Esophagus muscularis mucosa (tissue), 4 donors: ENCODE measurements at regions not wholly inside any gene's neighbourhood (a gene's known extent, or its start where the extent isn't known, plus 50 kb on each side); places are given as distances from the start of the nearest gene placed in this dataset.
"Not testable (repeated sequence)": the region's sequence is repeated elsewhere in the genome, so short reads cannot be mapped to it uniquely, and the experiment has no call there.

ENCODE experiments used
- DNase-seq: peaks from one replicate; pipeline ENCODE4 v3.0.0-alpha.2; 2017; ENCODE audit errors: extremely low spot score
- H3K27ac ChIP-seq, 4 donors: fragments of 200-600 bp; sonication (generic); replicated peaks in 1 of 4; 1 replicate in 3 of 4; 2 replicates in 1 of 4; pipeline ENCODE4 v1.5.1; 2016 to 2019; ENCODE audit warnings: mild to moderate bottlenecking in 1 of 4
- H3K27me3 ChIP-seq, 4 donors: fragments of 200-600 bp; sonication (generic); one replicate each; pipeline versions ENCODE4 v1.5.1 to v1.6.0; 2016 to 2019
- H3K36me3 ChIP-seq, 4 donors: fragments of 200-600 bp; sonication (generic); one replicate each; pipeline ENCODE4 v1.5.1; 2016 to 2019
- H3K4me1 ChIP-seq, 4 donors: fragments of 200-600 bp; sonication (generic); one replicate each; pipeline ENCODE4 v1.5.1; 2016 to 2019
- H3K4me3 ChIP-seq, 4 donors: fragments of 200-600 bp; sonication (generic); 1 replicate in 2 of 4; 2 replicates in 2 of 4; pipeline ENCODE4 v1.5.1; 2016 to 2019; ENCODE audit warnings: mild to moderate bottlenecking in 4 of 4, moderate library complexity in 1 of 4
- H3K9me3 ChIP-seq, 4 donors: fragments of 200-600 bp; sonication (generic); 1 replicate in 3 of 4; 2 replicates in 1 of 4; pipeline ENCODE4 v1.5.1; 2016 to 2019
- CTCF ChIP-seq, 3 experiments: fragments of 200-600 bp in 2 of 3; fragments of 450-650 bp in 1 of 3; sonication (generic) in 2 of 3; IDR thresholded peaks; one replicate each; pipeline ENCODE4 v1.5.1; 2017 to 2019; ENCODE audit warnings: antibody characterized with exemption in 3 of 3, mild to moderate bottlenecking in 2 of 3, moderate library complexity in 1 of 3
- EP300 ChIP-seq: sonication (generic); formaldehyde crosslinking; IDR thresholded peaks from one replicate; pipeline ENCODE4 v1.6.1; 2017; ENCODE audit warnings: antibody characterized with exemption
- POLR2A ChIP-seq: fragments of 450-650 bp; IDR thresholded peaks from one replicate; pipeline ENCODE4 v1.6.1; 2017; ENCODE audit warnings: antibody characterized with exemption, moderate library complexity, mild to moderate bottlenecking, low read depth
- POLR2AphosphoS5 ChIP-seq, 2 donors: sonication (generic); formaldehyde crosslinking; IDR thresholded peaks; one replicate each; pipeline ENCODE4 v1.6.1; 2017; ENCODE audit warnings: antibody characterized with exemption in 2 of 2
- WGBS: methylation state at CpG from one replicate; pipeline ENCODE4 v1.1.5; 2018; 5-methylcytosine and 5-hydroxymethylcytosine counted together
- intact Hi-C: fragments of 100-400 bp; cut with DNase I; formaldehyde crosslinking; loops from one replicate; pipeline ENCODE4 v1.15.1; 2023

- no peak for TF ChIP-seq EP300
- TF ChIP-seq POLR2A: no peak
- no peak for TF ChIP-seq CTCF (IDR thresholded peaks at IDR 0.05)
- TF ChIP-seq POLR2AphosphoS5 (IDR thresholded peaks at IDR 0.05): no peak
- Histone ChIP-seq H3K27me3 (no peaks in the 10 kb centered on the region), H3K4me1 (no peaks in the 10 kb centered on the region), H3K36me3 (no peaks in the 10 kb centered on the region), H3K4me3 (no peak overlapping the region), H3K27ac (no peak overlapping the region), H3K9me3 (no peaks in the 10 kb centered on the region)
- intact Hi-C loops: no loop called here
- DNase-seq: no peak
- 65% methylated on average over 3 of the region's 3 CpGs for whole genome bisulfite sequencing
These were observed 246.1 kb upstream of the CYRIA start for GRCh38 chr2:16911746-16912145.

GRCh38 chr2:16908656-16909055, 243.0 kb upstream of the CYRIA start:
- intact Hi-C loops: no loop called here
- Histone ChIP-seq H3K36me3 (no peaks in the 10 kb centered on the region), H3K4me3 (no peak overlapping the region), H3K27ac (no peak overlapping the region), H3K27me3 (no peaks in the 10 kb centered on the region), H3K4me1 (no peaks in the 10 kb centered on the region), H3K9me3 (no peaks in the 10 kb centered on the region)
- no peak for DNase-seq
- TF ChIP-seq POLR2A (no peak), CTCF (IDR thresholded peaks at IDR 0.05) (no peak), EP300 (no peak), POLR2AphosphoS5 (IDR thresholded peaks at IDR 0.05) (no peak)
- 30% methylated on average over 1 of the region's 1 CpG for WGBS

- no peak for TF ChIP-seq CTCF (IDR thresholded peaks at IDR 0.05)
- no peak for TF ChIP-seq POLR2A
- TF ChIP-seq POLR2AphosphoS5 (IDR thresholded peaks at IDR 0.05): no peak
- TF ChIP-seq EP300: no peak
- Histone ChIP-seq H3K27ac (no peak overlapping the region), H3K4me3 (no peak overlapping the region), H3K4me1 (no peaks in the 10 kb centered on the region), H3K27me3 (no peaks in the 10 kb centered on the region), H3K9me3 (no peaks in the 10 kb centered on the region), H3K36me3 (no peaks in the 10 kb centered on the region)
- 75% methylated on average over 3 of the region's 3 CpGs for WGBS
- intact Hi-C loops: no loop called here
- no peak for DNase-seq
These were observed 242.1 kb upstream of the CYRIA start for GRCh38 chr2:16907645-16908282.

- H3K4me3 ChIP-seq, DNase-seq, intact Hi-C loops, H3K27me3 ChIP-seq, H3K36me3 ChIP-seq, H3K9me3 ChIP-seq, H3K4me1 ChIP-seq, H3K27ac ChIP-seq: not testable (repeated sequence)
- 97% methylated on average over 5 of the region's 5 CpGs for WGBS
These were observed 239.7 kb upstream of the CYRIA start for GRCh38 chr2:16905325-16905724.

GRCh38 chr2:16900405-16901025, 234.9 kb upstream of the CYRIA start:
- no peak overlapping the region for H3K27ac ChIP-seq
- H3K9me3 ChIP-seq: no peaks in the 10 kb centered on the region
- intact Hi-C loops: no loop called here
- no peaks in the 10 kb centered on the region for H3K36me3 ChIP-seq
- WGBS: 58% methylated on average over 6 of the region's 6 CpGs
- H3K4me3 ChIP-seq: no peak overlapping the region
- DNase-seq: no peak
- no peak for TF ChIP-seq EP300
- TF ChIP-seq CTCF (IDR thresholded peaks at IDR 0.05): peak in 1 of 3 experiments; percentile 3
- H3K4me1 ChIP-seq: no peaks in the 10 kb centered on the region
- no peaks in the 10 kb centered on the region for H3K27me3 ChIP-seq
